ENCODE measurements at regions not wholly inside any gene's neighbourhood (a gene's known extent, or its start where the extent isn't known, plus 50 kb on each side); places are given as distances from the start of the nearest gene placed in this dataset.

DNA sequence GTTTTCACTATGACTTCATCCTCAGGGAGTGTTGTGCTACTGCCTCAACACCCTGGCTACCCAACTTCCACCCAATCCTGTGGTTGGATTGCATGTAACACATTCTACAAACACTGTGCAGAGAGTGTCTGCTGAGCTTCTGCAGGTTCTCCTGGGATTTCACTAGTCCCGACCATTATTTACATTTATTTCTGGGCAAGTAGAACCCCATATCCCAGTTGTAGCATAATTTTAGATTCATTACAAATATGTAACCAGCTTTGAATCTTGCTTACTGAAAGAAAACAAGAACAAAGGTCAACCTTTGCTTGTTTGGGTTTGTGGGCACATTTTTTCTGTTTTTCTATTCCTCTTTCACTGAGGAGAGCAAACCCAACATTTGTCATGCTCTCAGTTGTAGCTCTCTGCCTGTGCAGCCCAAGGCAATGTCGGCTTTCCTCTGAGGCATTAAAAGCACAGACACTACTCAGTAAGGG is 2036.1 kb upstream of the LRRTM1 start:
- TF ChIP-seq POLR2AphosphoS5 (IDR thresholded peaks at IDR 0.05; ENCODE audit: low read depth, low read length), result no peak
- TF ChIP-seq, protein P1, sequence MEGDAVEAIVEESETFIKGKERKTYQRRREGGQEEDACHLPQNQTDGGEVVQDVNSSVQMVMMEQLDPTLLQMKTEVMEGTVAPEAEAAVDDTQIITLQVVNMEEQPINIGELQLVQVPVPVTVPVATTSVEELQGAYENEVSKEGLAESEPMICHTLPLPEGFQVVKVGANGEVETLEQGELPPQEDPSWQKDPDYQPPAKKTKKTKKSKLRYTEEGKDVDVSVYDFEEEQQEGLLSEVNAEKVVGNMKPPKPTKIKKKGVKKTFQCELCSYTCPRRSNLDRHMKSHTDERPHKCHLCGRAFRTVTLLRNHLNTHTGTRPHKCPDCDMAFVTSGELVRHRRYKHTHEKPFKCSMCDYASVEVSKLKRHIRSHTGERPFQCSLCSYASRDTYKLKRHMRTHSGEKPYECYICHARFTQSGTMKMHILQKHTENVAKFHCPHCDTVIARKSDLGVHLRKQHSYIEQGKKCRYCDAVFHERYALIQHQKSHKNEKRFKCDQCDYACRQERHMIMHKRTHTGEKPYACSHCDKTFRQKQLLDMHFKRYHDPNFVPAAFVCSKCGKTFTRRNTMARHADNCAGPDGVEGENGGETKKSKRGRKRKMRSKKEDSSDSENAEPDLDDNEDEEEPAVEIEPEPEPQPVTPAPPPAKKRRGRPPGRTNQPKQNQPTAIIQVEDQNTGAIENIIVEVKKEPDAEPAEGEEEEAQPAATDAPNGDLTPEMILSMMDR (IDR thresholded peaks at IDR 0.05), result no peak
- TF ChIP-seq SIN3A (IDR thresholded peaks at IDR 0.05; ENCODE audit: borderline replicate concordance, insufficient read depth, low read depth, low read length), result no peak
- no peak for TF ChIP-seq REST (IDR thresholded peaks at IDR 0.05; ENCODE audit: insufficient read depth in 1 of 2, low read depth in 2 of 2, low read length in 1 of 2)

All from Panc1 (cell line).